ENCODE measurements at regions not wholly inside any gene's neighbourhood (a gene's known extent, or its start where the extent isn't known, plus 50 kb on each side); places are given as distances from the start of the nearest gene placed in this dataset.

- no peak overlapping the region for H3K4me3 ChIP-seq (replicated peaks; ENCODE audit: low read depth, low read length)
- DNase-seq (ENCODE audit: low read depth): no peak
- no peak for TF ChIP-seq CTCF (IDR thresholded peaks at IDR 0.05; ENCODE audit: low read length, missing control alignments)
Observed at GRCh38 chr6:106773996-106774629, 144.7 kb downstream of the QRSL1 start.

- DNase-seq (ENCODE audit: low read depth): no peak
- no peak overlapping the region for H3K4me3 ChIP-seq (replicated peaks; ENCODE audit: low read depth, low read length)
- no peak for TF ChIP-seq CTCF (IDR thresholded peaks at IDR 0.05; ENCODE audit: low read length, missing control alignments)
Observed at GRCh38 chr6:106773522-106773921, 144.1 kb downstream of the QRSL1 start.

- no peak for TF ChIP-seq CTCF (IDR thresholded peaks at IDR 0.05; ENCODE audit: low read length, missing control alignments)
- DNase-seq (ENCODE audit: low read depth): no peak
- H3K4me3 ChIP-seq (replicated peaks; ENCODE audit: low read depth, low read length): no peak overlapping the region
Observed at GRCh38 chr6:106772270-106773142, 143.1 kb downstream of the QRSL1 start.

- H3K4me3 ChIP-seq (replicated peaks; ENCODE audit: low read depth, low read length): no peak overlapping the region
- no peak for DNase-seq (ENCODE audit: low read depth)
- no peak for TF ChIP-seq CTCF (IDR thresholded peaks at IDR 0.05; ENCODE audit: low read length, missing control alignments)
Observed at GRCh38 chr6:106771822-106772221, 142.4 kb downstream of the QRSL1 start.

- no peak for DNase-seq (ENCODE audit: low read depth)
- no peak for TF ChIP-seq CTCF (IDR thresholded peaks at IDR 0.05; ENCODE audit: low read length, missing control alignments)
- no peak overlapping the region for H3K4me3 ChIP-seq (replicated peaks; ENCODE audit: low read depth, low read length)
Observed at GRCh38 chr6:106770663-106771062, 141.3 kb downstream of the QRSL1 start.

- H3K4me3 ChIP-seq (replicated peaks; ENCODE audit: low read depth, low read length): no peak overlapping the region
- no peak for TF ChIP-seq CTCF (IDR thresholded peaks at IDR 0.05; ENCODE audit: low read length, missing control alignments)
- no peak for DNase-seq (ENCODE audit: low read depth)
Observed at GRCh38 chr6:106770081-106770480, 140.7 kb downstream of the QRSL1 start.

All from fibroblast of pulmonary artery (primary cell).